Inferior parietal cortex (tissue), 1 donor: ENCODE measurements at regions not wholly inside any gene's neighbourhood (a gene's known extent, or its start where the extent isn't known, plus 50 kb on each side); places are given as distances from the start of the nearest gene placed in this dataset.

Experiments used
- DNase-seq: peaks from one replicate; pipeline ENCODE4 v3.0.0-alpha.2; 2016; ENCODE audit errors: extremely low spot score

GRCh38 chr10:117425974-117426566 lies 50.8 kb upstream of the PDZD8 start:
- no peak for DNase-seq

DNA sequence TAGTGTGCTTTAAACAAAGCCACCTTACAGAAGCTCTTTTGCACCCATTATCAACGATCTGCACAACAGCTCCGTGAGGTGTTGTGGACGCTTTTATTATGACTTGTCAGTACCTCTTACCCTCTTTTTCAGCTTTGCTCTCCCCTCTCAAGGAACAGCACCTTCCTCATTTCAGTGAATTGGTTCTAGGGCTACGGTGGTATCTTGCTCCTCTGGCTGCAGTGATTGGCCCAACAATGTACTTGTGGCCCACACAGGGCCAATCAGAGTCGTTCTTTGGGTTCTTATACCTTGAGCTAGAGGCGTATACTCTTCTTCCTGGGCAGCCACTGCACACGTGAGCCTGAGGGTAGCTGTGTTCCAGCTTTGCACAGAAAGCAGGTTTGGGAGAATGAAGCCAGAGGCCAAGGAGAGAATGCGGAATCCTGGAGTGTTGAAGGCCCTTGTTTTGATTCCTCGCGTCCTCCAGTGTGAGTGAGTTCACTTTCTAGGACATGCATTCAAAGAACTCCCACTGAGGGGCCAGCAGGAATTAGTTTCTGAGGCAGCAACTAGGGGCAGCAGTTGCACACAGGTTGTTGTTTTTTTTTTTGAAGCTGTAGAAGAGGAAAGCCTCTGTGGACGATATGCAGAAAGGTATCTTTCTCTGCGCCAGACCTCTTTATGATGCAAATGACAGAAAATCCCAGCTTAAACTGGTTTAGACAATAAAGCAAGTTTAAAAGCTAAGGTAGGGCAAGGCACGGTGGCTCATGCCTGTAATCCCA lies 49.8 kb upstream of the PDZD8 start:
- DNase-seq: no peak
